GM12878 (cell line): ENCODE measurements at regions not wholly inside any gene's neighbourhood (a gene's known extent, or its start where the extent isn't known, plus 50 kb on each side); places are given as distances from the start of the nearest gene placed in this dataset.
A peak's percentile ranks its signal among the peaks of the same experiment; 100 is the strongest.

Experiments
- ATAC-seq: fragments of 200-7000 bp; cut with Tn5 transposase; 3 replicates; pipeline ENCODE4 v1.9.1; 2020; ENCODE audit warnings: mild to moderate bottlenecking, moderate library complexity
- BruUV-seq: library from RNA; stranded (reverse); fragments of 400-500 nt; replicated peaks from 2 replicates; lab custom pipeline; 2021; lab: Mats Ljungman, UMichigan
- CTCF ChIA-PET: fragments of 300-600 bp; sonication (Branson Sonifier 250); formaldehyde crosslinking; extraction: SDS; loops from one replicate; lab custom pipeline; 2021; ENCODE audit warnings: inconsistent platforms; lab: Yijun Ruan, JAX
- POLR2A ChIA-PET: fragments of 350-600 bp; formaldehyde crosslinking; extraction: SDS; loops from one replicate; lab custom pipeline; 2021; ENCODE audit warnings: inconsistent platforms; lab: Charles Lee
- RAD21 ChIA-PET: fragments of 300-600 bp; sonication (Branson Sonifier 250); formaldehyde crosslinking; loops from one replicate; lab custom pipeline; 2023; ENCODE audit warnings: antibody characterized with exemption; ENCODE audit not compliant: unreplicated experiment; lab: Charles Lee
- SMC1A ChIA-PET: fragments of 300-600 bp; sonication (Branson Sonifier 250); formaldehyde crosslinking; loops from one replicate; lab custom pipeline; 2023; ENCODE audit not compliant: unreplicated experiment, uncharacterized antibody; lab: Charles Lee
- DNase-seq: peaks from one replicate; pipeline ENCODE4 v3.0.0-alpha.2; 2011; ENCODE audit warnings: low read depth, low spot score
- FAIRE-seq: peaks from 3 replicates; lab custom pipeline; 2011; peaks lifted over from hg19 to GRCh38; lab: Jason Lieb, UNC
- H2AFZ ChIP-seq: 2 replicates; pipeline ENCODE4 v1.6.0; 2011; ENCODE audit warnings: low read depth, low read length, control low read depth; ENCODE audit not compliant: control insufficient read depth
- H3K27ac ChIP-seq: 2 replicates; pipeline ENCODE4 v1.5.1; 2011; ENCODE audit warnings: control low read depth; ENCODE audit not compliant: control insufficient read depth, insufficient read depth
- H3K27me3 ChIP-seq, 2 experiments: replicated peaks in 1 of 2; 2 replicates each; pipeline versions ENCODE4 v1.6.0 to v1.6.1; 2011; ENCODE audit warnings: low read length in 1 of 2; ENCODE audit not compliant: control insufficient read depth in 2 of 2, insufficient read depth in 2 of 2
- H3K36me3 ChIP-seq, 2 experiments: 2 replicates each; pipeline ENCODE4 v1.5.1; 2011; ENCODE audit warnings: low read length in 1 of 2; ENCODE audit not compliant: control insufficient read depth in 2 of 2, insufficient read depth in 2 of 2
- H3K4me1 ChIP-seq: 2 replicates; pipeline ENCODE4 v1.6.1; 2011; ENCODE audit warnings: mild to moderate bottlenecking, low read length, moderate library complexity, mixed read lengths; ENCODE audit not compliant: control insufficient read depth, insufficient read depth
- H3K4me2 ChIP-seq: 2 replicates; pipeline ENCODE4 v1.6.0; 2011; ENCODE audit warnings: control low read depth; ENCODE audit not compliant: control insufficient read depth, insufficient read depth
- H3K4me3 ChIP-seq: fragments of 200-600 bp; sonication (generic); 2 replicates; pipeline ENCODE4 v1.5.1; 2016
- H3K79me2 ChIP-seq: 2 replicates; pipeline ENCODE4 v1.6.0; 2011; ENCODE audit warnings: low read length; ENCODE audit not compliant: control insufficient read depth, insufficient read depth
- H3K9ac ChIP-seq: 2 replicates; pipeline ENCODE4 v1.8.0; 2011; ENCODE audit warnings: low read length, control low read depth, mixed read lengths; ENCODE audit not compliant: control insufficient read depth, insufficient read depth
- H3K9me3 ChIP-seq: replicated peaks from 3 replicates; pipeline ENCODE4 v1.5.1; 2011; ENCODE audit warnings: mild to moderate bottlenecking, low read length; ENCODE audit not compliant: control insufficient read depth, insufficient read depth
- H4K20me1 ChIP-seq: 2 replicates; pipeline ENCODE4 v1.6.0; 2011; ENCODE audit not compliant: control insufficient read depth, insufficient read depth
- BCL3 ChIP-seq: IDR thresholded peaks from 2 replicates; pipeline ENCODE4 v1.6.1; 2011; ENCODE audit warnings: borderline replicate concordance, low read depth, mild to moderate bottlenecking, moderate library complexity, low read length; ENCODE audit not compliant: insufficient read depth, poor library complexity, severe bottlenecking
- CBX3 ChIP-seq: fragments of 200-600 bp; sonication (generic); IDR thresholded peaks from 2 replicates; pipeline ENCODE4 v1.6.1; 2016; ENCODE audit warnings: low read depth, borderline replicate concordance
- DPF2 ChIP-seq: fragments of 450-650 bp; IDR thresholded peaks from 2 replicates; pipeline ENCODE4 v1.6.1; 2017; ENCODE audit warnings: mild to moderate bottlenecking
- E2F4 ChIP-seq: IDR thresholded peaks from 2 replicates; pipeline ENCODE4 v1.6.1; 2012; ENCODE audit warnings: low read depth, low read length, improper control_type of control experiment
- IRF4 ChIP-seq: IDR thresholded peaks from 2 replicates; pipeline ENCODE4 v1.6.1; 2011; ENCODE audit warnings: low read depth, low read length
- JUNB ChIP-seq: IDR thresholded peaks from 2 replicates; pipeline ENCODE4 v1.6.1; 2016; ENCODE audit warnings: antibody characterized with exemption, mild to moderate bottlenecking
- MTA3 ChIP-seq: IDR thresholded peaks from 2 replicates; pipeline ENCODE4 v1.6.1; 2012; ENCODE audit warnings: low read length, inconsistent platforms, borderline replicate concordance
- NFYA ChIP-seq: IDR thresholded peaks from 2 replicates; pipeline ENCODE4 v1.6.1; 2011; ENCODE audit warnings: low read depth, mild to moderate bottlenecking, low read length, improper control_type of control experiment, borderline replicate concordance
- POLR2AphosphoS2 ChIP-seq: IDR thresholded peaks from 2 replicates; pipeline ENCODE4 v1.6.1; 2011; ENCODE audit warnings: low read depth, mild to moderate bottlenecking, low read length, improper control_type of control experiment, moderate library complexity
- SMAD5 ChIP-seq: IDR thresholded peaks from 2 replicates; pipeline ENCODE4 v1.6.1; 2016; ENCODE audit warnings: antibody characterized with exemption, low read depth
- SMC3 ChIP-seq: IDR thresholded peaks from 2 replicates; pipeline ENCODE4 v1.6.1; 2011; ENCODE audit warnings: low read length, improper control_type of control experiment, borderline replicate concordance
- YBX1 ChIP-seq: fragments of 450-650 bp; IDR thresholded peaks from 2 replicates; pipeline ENCODE4 v1.6.1; 2016; ENCODE audit warnings: antibody characterized with exemption
- ZNF217 ChIP-seq: fragments of 450-650 bp; IDR thresholded peaks from 2 replicates; pipeline ENCODE4 v1.6.1; 2017; ENCODE audit warnings: antibody characterized with exemption, mild to moderate bottlenecking
- ZNF384 ChIP-seq: IDR thresholded peaks from 2 replicates; pipeline ENCODE4 v1.6.1; 2012; ENCODE audit warnings: low read depth, mild to moderate bottlenecking, low read length, improper control_type of control experiment, borderline replicate concordance
- WGBS: methylation state at CpG from one replicate; pipeline ENCODE4 v1.1.6; 2016; ENCODE audit warnings: low lambda C conversion rate; ENCODE audit not compliant: insufficient replicate concordance, insufficient coverage; ENCODE audit errors: missing lambda C conversion rate; 5-methylcytosine and 5-hydroxymethylcytosine counted together
- in situ Hi-C: fragments of 300-500 bp; cut with MboI; formaldehyde crosslinking; loops from 9 replicates; pipeline ENCODE4 v1.14.3; 2018; ENCODE audit warnings: mixed read lengths
- intact Hi-C: fragments of 100-400 bp; cut with micrococcal nuclease; formaldehyde crosslinking; loops from one replicate; pipeline ENCODE4 v1.14.2; 2022; ENCODE audit not compliant: unreplicated experiment

GRCh38 chr4:36609661-36610060 lies 328.2 kb downstream of the DTHD1 start:
- H3K9ac ChIP-seq, result no peak overlapping the region
- peak overlapping the region; percentile 40; the same call in 1 of the 2 replicates for H2AFZ ChIP-seq
- SMC1A ChIA-PET, result interaction anchor here (0.7 to 1.0 kb wide), 2 partner anchors 8 to 18 kb away, joined by 3 read pairs; no protein-coding TSS in a partner anchor
- H3K4me1 ChIP-seq, result no peaks in the 10 kb centered on the region
- 4% methylated on average over 1 of the region's 1 CpG for WGBS
- H3K4me2 ChIP-seq, result no peak overlapping the region
- no peak overlapping the region for H3K27ac ChIP-seq
- in situ Hi-C loops, result no loop called here
- BruUV-seq, result no TSS peak
- no peaks in the 10 kb centered on the region for H3K79me2 ChIP-seq
- RAD21 ChIA-PET, result no interaction called here
- FAIRE-seq, result no peak
- no peaks in the 10 kb centered on the region for H3K36me3 ChIP-seq
- CTCF ChIA-PET, result no interaction called here
- H3K27me3 ChIP-seq, result no peaks in the 10 kb centered on the region
- POLR2A ChIA-PET, result no interaction called here
- no peaks in the 10 kb centered on the region for H4K20me1 ChIP-seq
- peaks cover 1% of the 10 kb centered on the region; the same call in 2 of the 3 replicates for H3K9me3 ChIP-seq
- TF ChIP-seq E2F4 (no peak), ZNF217 (no peak), JUNB (peak; percentile 36; the same call in 1 of the 2 replicates), CBX3 (no peak), ZNF384 (no peak), DPF2 (no peak)
- TF ChIP-seq, all 136 proteins: peak for 1
- intact Hi-C loops, result no loop called here
- no peak overlapping the region for H3K4me3 ChIP-seq
- DNase-seq (no peak), ATAC-seq (peak; percentile 66)

- H3K9me3 ChIP-seq, result peaks cover 1% of the 10 kb centered on the region; the same call in 2 of the 3 replicates
- intact Hi-C loops (no loop called here), in situ Hi-C loops (no loop called here)
- POLR2A ChIA-PET, result no interaction called here
- H4K20me1 ChIP-seq, result no peaks in the 10 kb centered on the region
- no peaks in the 10 kb centered on the region for H3K36me3 ChIP-seq
- H3K4me1 ChIP-seq, result no peaks in the 10 kb centered on the region
- RAD21 ChIA-PET, result no interaction called here
- SMC1A ChIA-PET, result no interaction called here
- ATAC-seq (no peak; the same call in 2 of the 3 replicates), FAIRE-seq (no peak), DNase-seq (no peak)
- H3K27ac ChIP-seq, result no peak overlapping the region
- no peaks in the 10 kb centered on the region for H3K27me3 ChIP-seq
- no peak overlapping the region for H3K9ac ChIP-seq
- H3K4me2 ChIP-seq, result no peak overlapping the region
- H2AFZ ChIP-seq, result no peak overlapping the region
- WGBS, result 6% methylated on average over 2 of the region's 2 CpGs
- BruUV-seq, result no TSS peak
- CTCF ChIA-PET, result interaction anchor here (0.6 kb wide), 1 partner anchor 226 kb away, joined by 3 read pairs; no protein-coding TSS in a partner anchor
- no peaks in the 10 kb centered on the region for H3K79me2 ChIP-seq
- no peak overlapping the region for H3K4me3 ChIP-seq
- no peak for TF ChIP-seq MTA3
- TF ChIP-seq IRF4, result no peak
- no peak for TF ChIP-seq BCL3
- TF ChIP-seq POLR2AphosphoS2, result no peak
- no peak for TF ChIP-seq NFYA
- TF ChIP-seq SMC3, result no peak
- no peak for TF ChIP-seq YBX1
- TF ChIP-seq SMAD5, result no peak
- TF ChIP-seq DPF2, result no peak
Measured at GRCh38 chr4:36610628-36611027, 329.2 kb downstream of the DTHD1 start.
